ENCODE measurements at regions not wholly inside any gene's neighbourhood (a gene's known extent, or its start where the extent isn't known, plus 50 kb on each side); places are given as distances from the start of the nearest gene placed in this dataset.

DNA sequence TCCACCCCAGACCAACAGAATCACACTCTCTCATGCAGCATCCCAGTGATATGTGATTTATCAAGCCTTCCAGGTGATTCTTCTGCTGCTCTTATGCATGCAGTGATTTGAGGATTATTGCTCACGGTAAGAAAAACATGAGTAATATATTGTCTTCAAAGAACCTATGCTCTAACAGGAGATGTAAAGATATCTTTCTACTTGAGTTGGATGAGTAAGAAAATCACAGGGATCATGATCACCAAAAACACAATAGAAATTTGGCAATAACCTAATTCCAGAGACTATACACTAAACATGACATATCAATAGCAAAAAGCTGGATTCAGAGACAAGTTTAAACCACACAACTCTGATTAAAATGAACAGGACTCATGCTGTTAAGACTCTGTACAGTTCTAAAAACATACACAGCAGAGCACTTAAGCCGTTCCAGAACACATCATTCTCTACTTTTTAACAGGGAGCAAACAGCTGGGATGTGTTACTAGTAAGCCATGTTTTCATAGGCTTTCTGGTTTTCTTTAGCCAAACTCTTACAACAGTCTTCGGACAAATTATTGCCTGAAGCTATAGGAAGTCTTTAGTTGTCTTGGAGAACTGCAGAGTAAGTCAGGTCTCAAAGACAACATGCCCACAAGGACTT, 568.6 kb downstream of the HAO1 start:
- DNase-seq (ENCODE audit: low read depth, low spot score) = peak; percentile 80
- peak overlapping the region; percentile 71 for H3K27ac ChIP-seq

DNA sequence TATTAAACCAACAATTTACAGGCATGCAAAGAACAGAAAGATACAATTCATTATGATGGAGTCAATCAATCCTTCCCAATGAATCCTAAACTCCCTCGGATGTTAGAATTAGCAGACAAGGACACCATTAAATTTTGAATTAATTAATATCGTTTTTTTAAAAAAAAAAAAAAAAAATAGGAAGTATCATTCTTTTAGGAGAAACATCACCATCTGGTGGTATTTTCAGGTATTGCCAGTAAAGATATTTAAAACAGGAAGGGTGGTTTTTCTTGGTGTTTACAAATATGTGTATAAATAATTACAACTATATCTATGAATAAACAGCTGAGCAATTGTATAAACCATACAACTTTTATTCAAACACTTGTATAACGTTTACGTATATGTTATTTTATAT, 564.4 kb downstream of the HAO1 start:
- no peak overlapping the region for H3K27ac ChIP-seq
- DNase-seq (ENCODE audit: low read depth, low spot score) = no peak

DNA sequence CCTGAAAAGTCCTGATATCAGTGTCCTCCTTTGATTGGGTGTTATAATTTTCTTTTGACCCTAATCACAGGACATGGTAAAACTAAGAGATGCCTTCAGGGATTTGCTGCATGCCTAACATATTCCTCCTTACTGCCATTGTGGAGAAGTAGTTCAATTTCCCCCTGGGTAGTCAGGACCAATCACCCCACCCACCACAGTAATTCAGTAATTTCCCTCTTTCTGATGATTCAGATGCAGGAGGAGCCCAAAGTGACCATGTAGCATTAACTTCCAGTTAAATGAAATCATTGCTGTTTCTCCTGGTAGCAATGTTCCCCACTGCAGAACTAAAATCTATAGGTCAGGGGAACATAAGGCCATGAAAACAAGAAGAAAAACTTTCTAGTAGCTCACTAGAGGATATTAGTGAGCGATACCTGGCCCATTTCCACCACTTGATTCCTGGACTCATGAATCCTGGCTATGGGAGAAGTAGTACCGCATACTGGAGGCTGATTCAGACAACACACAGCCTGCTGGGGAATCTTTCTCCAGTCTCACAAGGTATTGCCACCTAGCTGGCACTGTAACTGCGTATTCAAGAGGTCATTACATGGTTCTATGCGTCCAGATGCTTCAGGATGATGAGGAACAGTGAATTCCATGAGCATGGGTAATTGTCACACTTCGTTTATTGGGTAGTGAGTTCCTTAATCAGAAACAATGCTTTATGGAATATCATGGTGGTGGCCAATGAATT, 561.2 kb downstream of the HAO1 start:
- H3K27ac ChIP-seq = no peak overlapping the region
- DNase-seq (ENCODE audit: low read depth, low spot score) = peak; percentile 6

DNA sequence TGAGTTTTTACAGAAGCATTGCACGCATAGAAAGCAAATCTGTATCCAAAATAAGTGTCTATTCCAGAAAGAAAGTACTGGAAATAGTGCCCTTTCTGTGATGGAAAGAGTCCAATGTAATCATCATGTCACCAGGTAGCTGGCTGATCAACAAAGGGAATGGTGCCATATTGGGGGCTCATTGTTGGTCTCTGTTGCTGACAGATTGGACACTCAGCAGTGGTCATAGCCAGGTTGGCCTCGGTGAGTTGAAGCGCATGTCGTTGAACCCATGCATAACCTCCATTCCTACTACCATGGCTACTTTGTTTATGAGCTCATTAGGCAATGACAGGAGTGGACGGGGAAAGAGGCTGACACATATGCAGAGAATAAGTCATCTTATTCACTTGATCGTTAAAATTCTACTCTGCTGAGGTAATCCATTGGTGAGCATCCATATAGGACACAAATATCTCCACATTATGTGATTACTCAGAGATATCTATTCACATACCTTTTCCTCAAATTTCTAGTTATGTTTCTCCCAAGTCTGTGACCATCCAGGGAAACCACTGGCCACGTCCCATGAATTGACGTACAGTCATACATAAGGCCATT, 560.5 kb downstream of the HAO1 start:
- no peak overlapping the region for H3K27ac ChIP-seq
- no peak for DNase-seq (ENCODE audit: low read depth, low spot score)

DNA sequence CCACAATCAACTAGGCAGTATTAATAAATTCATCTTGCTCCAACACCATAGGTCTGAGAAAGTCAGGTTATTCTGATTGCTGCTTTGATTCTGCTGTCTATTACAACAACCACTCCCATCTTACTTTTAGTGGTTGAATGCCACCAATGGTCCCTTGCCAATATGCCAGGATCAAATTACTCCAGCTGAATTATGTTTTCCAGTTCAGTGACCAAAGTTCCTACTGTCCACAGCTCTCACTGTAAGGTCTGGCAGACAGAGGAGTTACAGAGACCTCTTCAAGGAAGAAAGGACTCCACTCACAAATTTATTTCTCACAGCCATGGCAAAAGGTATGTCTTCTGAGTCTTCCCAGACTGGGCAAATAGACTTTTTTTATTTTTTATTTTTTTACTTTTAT, 557.0 kb downstream of the HAO1 start:
- no peak overlapping the region for H3K27ac ChIP-seq
- no peak for DNase-seq (ENCODE audit: low read depth, low spot score)

DNA sequence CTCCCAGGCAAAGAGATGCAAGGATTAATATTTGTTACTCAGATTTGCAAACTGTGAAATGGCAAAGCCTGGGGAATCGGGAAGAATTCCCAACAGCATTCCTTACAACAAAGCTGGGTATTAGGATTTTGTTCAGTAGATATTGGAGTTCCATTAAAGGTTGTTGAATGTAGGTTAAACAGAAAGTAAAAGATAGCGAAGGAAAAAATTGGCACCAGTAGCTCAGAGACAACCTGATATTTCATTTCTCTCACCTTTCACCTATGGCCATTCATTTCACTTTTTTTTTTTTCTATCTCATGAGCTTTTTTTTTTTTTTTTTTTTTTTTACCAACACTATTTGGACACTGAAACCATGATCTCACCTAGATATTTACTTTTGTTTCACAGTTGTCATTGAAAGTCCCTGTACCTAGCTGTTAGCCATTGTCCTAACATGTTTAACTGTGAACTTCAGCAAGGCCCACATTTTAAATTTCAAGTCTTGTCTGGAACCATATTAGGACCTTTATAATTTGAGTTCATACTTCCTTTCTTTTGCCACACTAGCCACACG, 552.5 kb downstream of the HAO1 start:
- no peak for DNase-seq (ENCODE audit: low read depth, low spot score)
- no peak overlapping the region for H3K27ac ChIP-seq

DNA sequence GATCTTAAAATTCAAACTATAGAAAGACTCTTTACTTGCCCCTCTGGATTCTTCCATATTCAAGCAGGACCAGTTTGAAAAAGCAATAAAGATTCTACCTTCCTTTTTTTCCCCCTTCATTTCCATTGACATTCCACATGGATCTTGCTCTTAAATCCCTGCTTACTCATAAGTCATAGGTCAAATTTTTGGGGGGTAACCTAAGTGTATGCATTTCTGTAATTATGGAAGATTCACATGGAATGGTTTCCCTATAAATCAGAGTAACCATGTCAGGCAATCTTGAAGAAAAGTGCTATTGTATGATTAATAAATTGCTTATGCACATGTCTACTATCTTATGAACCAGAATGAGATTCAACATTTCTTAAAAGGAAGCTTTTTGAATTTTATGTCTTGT, 551.0 kb downstream of the HAO1 start:
- no peak overlapping the region for H3K27ac ChIP-seq
- DNase-seq (ENCODE audit: low read depth, low spot score) = no peak

DNA sequence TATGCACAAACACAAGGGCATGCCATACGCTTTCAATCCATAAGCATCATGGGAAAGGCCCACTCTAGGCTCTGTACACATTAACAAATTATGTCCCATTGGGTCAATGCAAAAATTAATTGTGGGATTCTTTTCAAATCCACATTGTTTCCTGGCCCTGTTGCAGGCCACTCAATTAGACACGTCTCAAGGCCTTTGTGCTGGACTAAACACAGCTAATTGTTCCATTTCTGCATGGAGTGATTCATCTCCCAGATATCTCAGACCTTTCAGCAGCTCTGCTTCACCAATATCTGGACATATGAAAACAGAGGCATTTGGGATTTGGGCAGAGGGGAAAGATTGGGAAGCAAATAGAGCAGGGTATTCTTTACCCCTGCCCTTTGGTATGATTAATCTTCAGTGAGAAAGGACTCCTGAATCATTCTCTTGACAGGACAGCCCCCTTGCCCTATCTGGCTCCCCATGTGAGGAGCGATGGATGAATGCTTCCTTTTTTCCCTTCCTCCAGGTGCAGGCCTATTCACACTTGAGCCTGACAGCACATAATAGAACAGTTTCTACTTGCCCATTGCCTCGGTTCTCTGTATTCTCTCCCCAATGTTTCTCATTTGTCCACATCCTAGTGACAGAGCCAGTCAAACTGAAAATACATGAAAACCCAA, 547.6 kb downstream of the HAO1 start:
- no peak overlapping the region for H3K27ac ChIP-seq
- no peak for DNase-seq (ENCODE audit: low read depth, low spot score)

DNA sequence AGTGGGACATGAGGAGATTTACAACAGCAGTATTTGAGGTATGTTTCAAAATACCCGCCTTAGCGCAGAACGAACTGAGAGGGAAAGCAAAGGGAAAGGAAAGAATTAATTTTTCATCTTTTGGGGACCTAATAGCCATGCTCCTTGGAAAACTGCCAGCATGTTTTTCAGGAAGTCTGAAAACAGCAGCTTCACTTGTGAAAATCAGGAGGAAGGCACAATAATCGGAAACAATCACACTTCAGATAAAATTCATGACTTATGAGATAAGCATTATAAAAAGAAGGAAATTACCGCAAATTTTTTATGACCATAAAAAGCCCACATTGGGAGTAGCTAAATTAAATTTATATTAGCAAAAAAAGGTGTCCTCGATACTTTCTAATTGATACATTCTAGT, 541.1 kb downstream of the HAO1 start:
- DNase-seq (ENCODE audit: low read depth, low spot score) = no peak
- no peak overlapping the region for H3K27ac ChIP-seq

DNA sequence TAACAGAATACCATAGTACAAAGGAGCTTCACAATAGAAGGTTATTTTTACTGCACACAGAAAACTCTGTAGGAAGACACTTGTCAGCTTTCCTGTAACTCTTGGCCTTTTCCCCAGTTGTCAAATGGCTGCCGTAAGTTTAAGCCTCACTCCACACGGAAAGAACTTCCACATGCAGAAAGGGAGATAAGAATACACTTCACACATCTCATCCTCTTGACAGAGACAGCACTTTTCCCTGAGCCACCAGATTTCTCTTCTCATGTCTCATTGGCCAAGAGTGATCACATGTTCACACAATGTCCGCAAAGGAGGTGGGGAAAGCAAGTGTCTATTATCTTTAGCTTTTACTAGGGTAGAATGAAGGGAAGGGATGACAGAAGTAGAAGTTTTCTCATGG, 540.7 kb downstream of the HAO1 start:
- H3K27ac ChIP-seq = no peak overlapping the region
- DNase-seq (ENCODE audit: low read depth, low spot score) = no peak

DNA sequence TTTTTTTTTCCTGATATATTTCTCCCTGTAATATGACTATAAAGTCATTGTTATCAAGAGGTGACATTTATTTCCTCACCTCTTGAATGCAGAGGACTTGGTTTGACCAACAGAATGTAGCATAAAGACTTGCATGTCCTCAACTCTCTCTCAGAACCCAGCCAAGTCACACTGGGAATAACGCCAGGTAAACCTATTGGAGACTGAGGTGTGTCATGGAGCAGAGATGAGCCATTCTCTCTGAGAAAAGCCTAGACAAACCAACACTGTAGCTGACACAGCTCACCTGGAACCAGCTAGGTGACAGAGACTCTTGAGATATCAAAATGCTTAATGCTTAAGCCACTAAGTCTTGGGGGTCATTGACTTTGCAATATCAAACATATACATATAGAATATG, 533.6 kb downstream of the HAO1 start:
- no peak overlapping the region for H3K27ac ChIP-seq
- peak; percentile 14 for DNase-seq (ENCODE audit: low read depth, low spot score)

DNA sequence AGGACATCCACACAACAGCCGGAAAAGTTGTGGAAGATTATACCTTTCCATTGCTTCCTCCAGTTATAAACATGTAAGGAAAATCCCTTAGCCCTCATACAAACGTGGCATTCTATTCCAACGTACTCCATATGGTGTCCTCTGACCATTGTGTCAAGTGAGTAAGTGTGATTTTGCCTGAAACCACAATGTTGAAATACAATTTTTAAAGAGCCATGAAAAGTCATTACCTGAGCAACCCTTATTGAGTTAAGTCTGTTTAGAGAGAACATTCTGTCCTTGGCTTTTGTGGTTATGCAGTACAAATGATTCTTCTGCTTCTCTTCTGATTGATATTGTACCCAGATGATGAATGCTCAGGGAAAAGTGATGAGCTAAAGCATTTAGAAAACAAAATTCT, 530.1 kb downstream of the HAO1 start:
- DNase-seq (ENCODE audit: low read depth, low spot score) = no peak
- H3K27ac ChIP-seq = no peak overlapping the region

DNA sequence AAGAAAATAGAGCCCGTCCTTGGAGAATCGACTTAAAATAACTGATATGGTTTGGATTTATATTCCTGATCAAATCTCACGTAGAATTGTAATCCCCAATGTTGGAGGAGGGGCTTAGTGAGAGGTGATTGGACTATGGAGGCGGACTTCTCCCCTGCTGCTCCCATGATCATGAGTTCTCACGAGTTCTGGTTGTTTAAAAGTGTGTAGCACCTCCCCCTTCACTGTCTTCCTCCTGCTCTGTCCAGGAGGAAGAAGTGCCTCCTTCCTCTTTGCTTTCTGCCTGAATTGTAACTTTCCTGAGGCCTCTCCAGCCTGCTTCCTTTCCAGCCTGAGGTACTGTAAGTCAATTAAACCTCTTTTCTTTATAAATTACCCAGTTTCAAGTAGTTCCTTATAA, 529.2 kb downstream of the HAO1 start:
- H3K27ac ChIP-seq = no peak overlapping the region
- no peak for DNase-seq (ENCODE audit: low read depth, low spot score)

DNA sequence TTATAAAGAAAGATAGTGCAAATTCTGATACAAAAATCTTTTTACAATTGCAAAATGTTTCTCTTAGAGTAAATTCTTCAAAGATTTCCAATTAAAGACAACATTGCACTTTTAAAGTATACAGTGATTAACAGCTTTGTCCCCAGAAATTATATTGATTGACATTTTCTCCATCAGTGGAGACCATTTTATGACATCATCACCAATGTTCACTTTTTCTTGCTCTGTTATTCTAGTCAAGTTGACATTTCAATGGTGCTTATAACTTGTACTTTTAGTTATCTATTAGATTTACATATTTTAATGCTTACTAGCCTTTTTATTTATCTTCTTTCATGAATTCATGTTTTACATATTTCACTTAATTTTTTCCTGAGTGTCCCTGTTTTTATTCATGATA, 524.8 kb downstream of the HAO1 start:
- DNase-seq (ENCODE audit: low read depth, low spot score) = no peak

DNA sequence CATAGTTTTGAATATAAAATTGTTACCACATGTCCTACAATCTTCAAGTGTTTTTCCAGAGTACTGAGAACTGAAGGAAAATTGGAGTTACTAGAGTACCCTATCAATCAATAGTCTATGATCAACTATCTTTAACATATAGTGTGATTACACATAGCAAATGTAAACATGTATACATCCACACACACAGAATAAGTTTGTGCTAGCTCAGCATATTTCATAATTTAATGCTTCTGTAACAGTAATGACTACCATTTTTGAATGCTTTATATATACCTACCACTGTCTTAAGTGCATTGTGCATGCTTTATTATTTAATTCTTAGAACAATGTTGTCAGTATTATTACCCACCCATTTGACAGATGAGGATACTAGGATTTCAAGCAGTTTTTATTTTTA, 523.9 kb downstream of the HAO1 start:
- H3K27ac ChIP-seq = no peak overlapping the region
- DNase-seq (ENCODE audit: low read depth, low spot score) = no peak

More for the DNA sequence above, 524.8 kb downstream of the HAO1 start:
- no peak overlapping the region for H3K27ac ChIP-seq

DNA sequence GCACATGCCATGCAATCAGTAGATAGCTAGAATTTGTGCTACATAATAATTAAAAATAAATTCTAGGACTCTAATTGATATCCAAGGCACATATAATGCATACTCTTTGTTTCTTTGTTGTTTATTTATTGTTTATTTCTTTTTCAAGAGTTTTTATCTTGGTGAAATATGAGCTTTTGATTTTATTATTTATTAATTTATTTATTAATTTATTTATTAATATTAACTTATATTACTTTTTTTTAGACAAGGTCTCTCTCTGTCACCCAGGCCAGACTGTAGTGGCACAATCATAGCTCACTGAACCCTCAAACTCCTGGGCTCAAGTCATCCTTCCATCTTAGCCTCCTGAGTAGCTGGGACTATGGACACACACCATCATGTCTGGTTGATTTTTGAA, 519.9 kb downstream of the HAO1 start:
- no peak for DNase-seq (ENCODE audit: low read depth, low spot score)
- H3K27ac ChIP-seq = no peak overlapping the region

DNA sequence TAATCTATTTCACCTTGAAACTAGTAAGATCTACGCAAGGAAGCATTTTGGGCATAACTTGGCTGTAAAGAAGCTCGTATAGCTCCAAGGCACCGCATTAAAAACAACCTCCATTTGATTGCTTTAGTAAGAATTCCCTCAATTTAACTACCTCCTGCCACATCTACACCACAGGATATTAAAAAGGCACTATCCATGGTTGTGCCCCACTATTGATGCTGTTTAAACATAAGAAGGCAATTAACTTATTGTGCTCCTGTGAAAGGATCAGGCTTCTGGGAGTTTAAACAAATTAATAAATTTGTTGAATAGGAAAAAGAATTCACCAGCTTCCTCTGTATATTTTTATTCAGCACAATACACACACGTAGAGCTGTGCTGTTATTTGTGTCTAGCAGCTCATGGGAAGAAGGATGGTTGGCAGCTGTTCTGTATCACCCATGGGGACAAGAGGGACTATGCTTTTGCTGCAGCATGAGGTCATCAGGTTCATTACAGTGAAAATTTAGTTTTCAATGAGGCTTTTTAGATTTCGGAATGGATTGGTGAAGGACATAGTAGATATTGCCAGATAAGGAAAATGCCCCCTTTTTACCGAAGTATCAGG, 513.3 kb downstream of the HAO1 start:
- no peak for DNase-seq (ENCODE audit: low read depth, low spot score)
- H3K27ac ChIP-seq = no peak overlapping the region

DNA sequence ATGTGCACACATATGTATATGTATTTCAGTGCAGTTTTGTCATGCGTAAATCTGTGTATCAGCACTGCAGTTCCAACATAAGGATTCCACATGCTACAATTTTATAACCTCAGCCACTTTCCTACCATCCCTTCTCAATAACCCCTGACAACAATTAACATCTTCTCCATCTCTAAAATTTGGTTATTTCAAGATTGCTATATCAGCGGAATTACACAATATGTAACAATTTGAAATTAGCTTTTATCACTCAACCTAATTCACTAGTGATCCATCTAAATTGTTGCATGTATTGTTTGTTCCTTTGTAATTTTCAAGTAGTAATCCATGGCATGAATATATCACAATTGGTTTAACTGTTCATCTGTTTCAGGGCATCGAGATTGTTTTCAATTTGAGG, 511.3 kb downstream of the HAO1 start:
- DNase-seq (ENCODE audit: low read depth, low spot score) = no peak
- no peak overlapping the region for H3K27ac ChIP-seq

DNA sequence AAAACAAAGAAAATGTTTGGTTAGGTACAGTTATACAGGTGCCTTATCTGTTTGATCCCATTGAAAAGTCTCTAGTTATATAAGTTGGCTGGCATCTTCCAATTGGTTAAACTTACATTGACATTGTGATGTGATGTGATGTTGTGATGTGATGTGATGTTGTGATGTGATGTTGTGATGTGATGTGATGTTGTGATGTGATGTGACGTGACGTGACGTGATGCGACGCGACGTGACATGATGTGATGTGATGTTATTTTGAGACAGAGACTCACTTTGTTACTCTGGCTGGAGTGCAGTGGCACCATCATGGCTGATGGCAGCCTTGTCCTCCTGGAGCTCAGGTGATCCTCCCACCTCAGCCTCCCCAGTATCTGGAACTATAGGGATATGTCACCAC, 507.6 kb downstream of the HAO1 start:
- H3K27ac ChIP-seq = no peak overlapping the region
- no peak for DNase-seq (ENCODE audit: low read depth, low spot score)

DNA sequence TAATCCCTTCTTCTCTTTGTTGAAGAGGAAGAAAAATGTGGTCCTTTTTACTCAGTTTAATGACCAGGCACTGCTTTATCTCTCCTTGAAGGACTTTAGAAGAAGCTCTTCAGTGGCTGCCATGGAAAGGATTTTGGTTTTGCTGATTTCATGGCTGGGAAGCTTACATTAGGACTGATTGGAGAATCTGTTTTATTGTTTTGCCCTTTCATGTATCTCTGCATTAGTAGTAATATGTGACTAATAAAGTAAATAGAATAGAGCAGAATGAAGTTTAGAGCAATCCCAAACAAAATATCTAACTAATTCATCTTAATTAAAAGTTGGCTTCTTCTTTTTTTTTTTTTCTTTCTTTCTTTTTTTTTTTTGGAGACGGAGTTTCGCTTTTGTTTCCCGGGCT, 502.9 kb downstream of the HAO1 start:
- no peak for DNase-seq (ENCODE audit: low read depth, low spot score)

DNA sequence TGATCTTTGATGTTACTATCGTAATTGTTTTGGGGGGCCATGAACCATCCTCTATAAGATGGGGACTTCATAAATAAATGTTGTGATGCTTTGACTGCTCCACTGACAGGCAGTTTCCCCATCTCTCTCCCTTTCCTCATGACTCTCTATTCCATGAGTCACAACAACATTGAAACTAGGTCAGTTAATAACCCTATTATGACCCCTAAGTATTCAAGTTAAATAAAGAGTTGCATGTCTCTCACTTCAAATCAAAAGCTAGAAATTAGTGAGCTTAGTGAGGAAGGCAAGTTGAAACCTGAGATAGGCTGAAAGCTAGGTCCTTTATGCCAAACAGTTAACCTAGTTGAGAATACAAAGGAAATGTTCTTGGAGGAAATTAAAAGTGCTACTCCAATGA, 491.0 kb downstream of the HAO1 start:
- peak; percentile 12 for DNase-seq (ENCODE audit: low read depth, low spot score)
- no peak overlapping the region for H3K27ac ChIP-seq

More for the DNA sequence above, 502.9 kb downstream of the HAO1 start:
- H3K27ac ChIP-seq = no peak overlapping the region

All from epithelial cell of prostate (primary cell).